ENCODE measurements at regions not wholly inside any gene's neighbourhood (a gene's known extent, or its start where the extent isn't known, plus 50 kb on each side); places are given as distances from the start of the nearest gene placed in this dataset.

DNA sequence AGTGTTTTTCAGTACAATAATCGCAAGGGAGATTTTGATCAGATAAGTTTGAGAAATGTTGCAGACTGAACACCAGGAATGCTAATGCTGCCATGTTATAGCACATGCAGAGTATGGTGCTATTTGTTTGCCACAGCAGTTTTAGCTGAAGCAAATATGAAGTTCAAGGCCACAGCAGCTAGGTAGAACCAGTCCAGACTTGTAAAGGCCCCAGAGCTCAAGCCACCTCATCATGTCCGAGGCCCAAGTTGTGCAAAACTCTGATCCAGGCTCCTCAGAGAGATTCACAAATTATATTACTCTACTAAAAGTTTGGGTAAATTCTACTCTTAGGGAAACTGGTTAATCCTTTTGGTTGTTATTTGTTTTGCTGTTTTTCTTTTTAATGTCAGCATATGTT is 2702.6 kb downstream of the PCDH9 start:
- TF ChIP-seq, protein P1, sequence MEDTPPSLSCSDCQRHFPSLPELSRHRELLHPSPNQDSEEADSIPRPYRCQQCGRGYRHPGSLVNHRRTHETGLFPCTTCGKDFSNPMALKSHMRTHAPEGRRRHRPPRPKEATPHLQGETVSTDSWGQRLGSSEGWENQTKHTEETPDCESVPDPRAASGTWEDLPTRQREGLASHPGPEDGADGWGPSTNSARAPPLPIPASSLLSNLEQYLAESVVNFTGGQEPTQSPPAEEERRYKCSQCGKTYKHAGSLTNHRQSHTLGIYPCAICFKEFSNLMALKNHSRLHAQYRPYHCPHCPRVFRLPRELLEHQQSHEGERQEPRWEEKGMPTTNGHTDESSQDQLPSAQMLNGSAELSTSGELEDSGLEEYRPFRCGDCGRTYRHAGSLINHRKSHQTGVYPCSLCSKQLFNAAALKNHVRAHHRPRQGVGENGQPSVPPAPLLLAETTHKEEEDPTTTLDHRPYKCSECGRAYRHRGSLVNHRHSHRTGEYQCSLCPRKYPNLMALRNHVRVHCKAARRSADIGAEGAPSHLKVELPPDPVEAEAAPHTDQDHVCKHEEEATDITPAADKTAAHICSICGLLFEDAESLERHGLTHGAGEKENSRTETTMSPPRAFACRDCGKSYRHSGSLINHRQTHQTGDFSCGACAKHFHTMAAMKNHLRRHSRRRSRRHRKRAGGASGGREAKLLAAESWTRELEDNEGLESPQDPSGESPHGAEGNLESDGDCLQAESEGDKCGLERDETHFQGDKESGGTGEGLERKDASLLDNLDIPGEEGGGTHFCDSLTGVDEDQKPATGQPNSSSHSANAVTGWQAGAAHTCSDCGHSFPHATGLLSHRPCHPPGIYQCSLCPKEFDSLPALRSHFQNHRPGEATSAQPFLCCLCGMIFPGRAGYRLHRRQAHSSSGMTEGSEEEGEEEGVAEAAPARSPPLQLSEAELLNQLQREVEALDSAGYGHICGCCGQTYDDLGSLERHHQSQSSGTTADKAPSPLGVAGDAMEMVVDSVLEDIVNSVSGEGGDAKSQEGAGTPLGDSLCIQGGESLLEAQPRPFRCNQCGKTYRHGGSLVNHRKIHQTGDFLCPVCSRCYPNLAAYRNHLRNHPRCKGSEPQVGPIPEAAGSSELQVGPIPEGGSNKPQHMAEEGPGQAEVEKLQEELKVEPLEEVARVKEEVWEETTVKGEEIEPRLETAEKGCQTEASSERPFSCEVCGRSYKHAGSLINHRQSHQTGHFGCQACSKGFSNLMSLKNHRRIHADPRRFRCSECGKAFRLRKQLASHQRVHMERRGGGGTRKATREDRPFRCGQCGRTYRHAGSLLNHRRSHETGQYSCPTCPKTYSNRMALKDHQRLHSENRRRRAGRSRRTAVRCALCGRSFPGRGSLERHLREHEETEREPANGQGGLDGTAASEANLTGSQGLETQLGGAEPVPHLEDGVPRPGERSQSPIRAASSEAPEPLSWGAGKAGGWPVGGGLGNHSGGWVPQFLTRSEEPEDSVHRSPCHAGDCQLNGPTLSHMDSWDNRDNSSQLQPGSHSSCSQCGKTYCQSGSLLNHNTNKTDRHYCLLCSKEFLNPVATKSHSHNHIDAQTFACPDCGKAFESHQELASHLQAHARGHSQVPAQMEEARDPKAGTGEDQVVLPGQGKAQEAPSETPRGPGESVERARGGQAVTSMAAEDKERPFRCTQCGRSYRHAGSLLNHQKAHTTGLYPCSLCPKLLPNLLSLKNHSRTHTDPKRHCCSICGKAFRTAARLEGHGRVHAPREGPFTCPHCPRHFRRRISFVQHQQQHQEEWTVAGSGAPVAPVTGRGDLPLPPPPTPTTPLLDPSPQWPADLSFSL (CRISPR knock-in tag; IDR thresholded peaks at IDR 0.05): no peak
- no peak for TF ChIP-seq KLF6 (CRISPR knock-in tag; IDR thresholded peaks at IDR 0.05)
- TF ChIP-seq ZNF839 (CRISPR knock-in tag; IDR thresholded peaks at IDR 0.05; ENCODE audit: borderline replicate concordance): no peak
- TF ChIP-seq, protein P2, sequence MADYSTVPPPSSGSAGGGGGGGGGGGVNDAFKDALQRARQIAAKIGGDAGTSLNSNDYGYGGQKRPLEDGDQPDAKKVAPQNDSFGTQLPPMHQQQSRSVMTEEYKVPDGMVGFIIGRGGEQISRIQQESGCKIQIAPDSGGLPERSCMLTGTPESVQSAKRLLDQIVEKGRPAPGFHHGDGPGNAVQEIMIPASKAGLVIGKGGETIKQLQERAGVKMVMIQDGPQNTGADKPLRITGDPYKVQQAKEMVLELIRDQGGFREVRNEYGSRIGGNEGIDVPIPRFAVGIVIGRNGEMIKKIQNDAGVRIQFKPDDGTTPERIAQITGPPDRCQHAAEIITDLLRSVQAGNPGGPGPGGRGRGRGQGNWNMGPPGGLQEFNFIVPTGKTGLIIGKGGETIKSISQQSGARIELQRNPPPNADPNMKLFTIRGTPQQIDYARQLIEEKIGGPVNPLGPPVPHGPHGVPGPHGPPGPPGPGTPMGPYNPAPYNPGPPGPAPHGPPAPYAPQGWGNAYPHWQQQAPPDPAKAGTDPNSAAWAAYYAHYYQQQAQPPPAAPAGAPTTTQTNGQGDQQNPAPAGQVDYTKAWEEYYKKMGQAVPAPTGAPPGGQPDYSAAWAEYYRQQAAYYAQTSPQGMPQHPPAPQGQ (CRISPR knock-in tag; IDR thresholded peaks at IDR 0.05; ENCODE audit: borderline replicate concordance): no peak
- no peak for TF ChIP-seq FOXA1 (IDR thresholded peaks at IDR 0.05)
- no peak for TF ChIP-seq FOXA1 (CRISPR knock-in tag; IDR thresholded peaks at IDR 0.05)
